ENCODE measurements at regions not wholly inside any gene's neighbourhood (a gene's known extent, or its start where the extent isn't known, plus 50 kb on each side); places are given as distances from the start of the nearest gene placed in this dataset.

GRCh38 chr9:116084497-116084896, 69.1 kb upstream of the PAPPA start:
- Histone ChIP-seq H3K9ac (ENCODE audit: low read depth in 1 of 2, low read length in 2 of 2) (no peak overlapping the region), H3K4me3 (ENCODE audit: low read depth in 1 of 3, low read length in 3 of 3) (no peak overlapping the region), H3K27me3 (ENCODE audit: control insufficient read depth in 4 of 4, insufficient read depth in 4 of 4, low read length in 3 of 4) (no peaks in the 10 kb centered on the region), H3K4me1 (ENCODE audit: control insufficient read depth in 4 of 4, insufficient read depth in 4 of 4, low read length in 3 of 4) (no peaks in the 10 kb centered on the region), H3K9me3 (ENCODE audit: control insufficient read depth in 4 of 4, low read length in 3 of 4) (no peaks in the 10 kb centered on the region), H3K27ac (ENCODE audit: low read depth in 1 of 2, low read length in 2 of 2) (no peak overlapping the region), H3K36me3 (ENCODE audit: control insufficient read depth in 4 of 4, insufficient read depth in 3 of 4, low read depth in 1 of 4, low read length in 3 of 4) (no peaks in the 10 kb centered on the region)
- no peak for DNase-seq (ENCODE audit: low spot score)
- 59% methylated on average over 1 of the region's 1 CpG for WGBS
- TF ChIP-seq REST (IDR thresholded peaks at IDR 0.05) (no peak), SP1 (IDR thresholded peaks at IDR 0.05) (no peak), RXRA (IDR thresholded peaks at IDR 0.05) (no peak), HNF4G (IDR thresholded peaks at IDR 0.05) (no peak), MAX (IDR thresholded peaks at IDR 0.05) (no peak), FOXA1 (IDR thresholded peaks at IDR 0.05) (no peak), YY1 (IDR thresholded peaks at IDR 0.05) (no peak), RAD21 (IDR thresholded peaks at IDR 0.05) (no peak), FOXA2 (IDR thresholded peaks at IDR 0.05) (no peak)

- H3K9me3 ChIP-seq (ENCODE audit: control insufficient read depth in 4 of 4, low read length in 3 of 4) = no peaks in the 10 kb centered on the region
- H3K4me3 ChIP-seq (ENCODE audit: low read depth in 1 of 3, low read length in 3 of 3) = no peak overlapping the region
- WGBS = 13% methylated on average over 1 of the region's 1 CpG
- no peak for DNase-seq (ENCODE audit: low spot score)
- peaks cover 0 to 2% (median 0%) of the 10 kb centered on the region in 4 donors for H3K27me3 ChIP-seq (ENCODE audit: control insufficient read depth in 4 of 4, insufficient read depth in 4 of 4, low read length in 3 of 4)
- H3K4me1 ChIP-seq (ENCODE audit: control insufficient read depth in 4 of 4, insufficient read depth in 4 of 4, low read length in 3 of 4) = no peaks in the 10 kb centered on the region
- no peak overlapping the region for H3K27ac ChIP-seq (ENCODE audit: low read depth in 1 of 2, low read length in 2 of 2)
- H3K9ac ChIP-seq (ENCODE audit: low read depth in 1 of 2, low read length in 2 of 2) = no peak overlapping the region
- TF ChIP-seq RXRA (IDR thresholded peaks at IDR 0.05) = peak in 1 of 2 donors; percentile 38
- no peak for TF ChIP-seq FOXA1 (IDR thresholded peaks at IDR 0.05)
- no peak for TF ChIP-seq TAF1 (conservative IDR thresholded peaks at IDR 0.05)
- TF ChIP-seq HNF4A (conservative IDR thresholded peaks at IDR 0.05) = peak in 1 of 2 donors; percentile 33
- TF ChIP-seq FOXA2 (IDR thresholded peaks at IDR 0.05) = peak; percentile 31
- no peak for TF ChIP-seq ATF3 (IDR thresholded peaks at IDR 0.05)
- TF ChIP-seq RAD21 (IDR thresholded peaks at IDR 0.05) = peak in 1 of 2 donors; percentile 24
- TF ChIP-seq SP1 (IDR thresholded peaks at IDR 0.05) = no peak
- H3K36me3 ChIP-seq (ENCODE audit: control insufficient read depth in 4 of 4, insufficient read depth in 3 of 4, low read depth in 1 of 4, low read length in 3 of 4) = no peaks in the 10 kb centered on the region
Observed at GRCh38 chr9:116087246-116087645, 66.3 kb upstream of the PAPPA start.

- Histone ChIP-seq H3K4me1 (ENCODE audit: control insufficient read depth in 4 of 4, insufficient read depth in 4 of 4, low read length in 3 of 4) (no peaks in the 10 kb centered on the region), H3K4me3 (ENCODE audit: low read depth in 1 of 3, low read length in 3 of 3) (no peak overlapping the region), H3K9ac (ENCODE audit: low read depth in 1 of 2, low read length in 2 of 2) (no peak overlapping the region), H3K27ac (ENCODE audit: low read depth in 1 of 2, low read length in 2 of 2) (no peak overlapping the region), H3K9me3 (ENCODE audit: control insufficient read depth in 4 of 4, low read length in 3 of 4) (no peaks in the 10 kb centered on the region), H3K27me3 (ENCODE audit: control insufficient read depth in 4 of 4, insufficient read depth in 4 of 4, low read length in 3 of 4) (peaks cover 0 to 2% (median 0%) of the 10 kb centered on the region in 4 donors), H3K36me3 (ENCODE audit: control insufficient read depth in 4 of 4, insufficient read depth in 3 of 4, low read depth in 1 of 4, low read length in 3 of 4) (no peaks in the 10 kb centered on the region)
- TF ChIP-seq ZBTB33 (IDR thresholded peaks at IDR 0.05) = no peak
- TF ChIP-seq TAF1 (conservative IDR thresholded peaks at IDR 0.05) = no peak
- TF ChIP-seq CTCF (IDR thresholded peaks at IDR 0.05; ENCODE audit: low read depth, low read length, missing input control) = no peak
- 56% methylated on average over 3 of the region's 3 CpGs for WGBS
- no peak for DNase-seq (ENCODE audit: low spot score)
Observed at GRCh38 chr9:116087751-116088194, 65.8 kb upstream of the PAPPA start.

Measured in liver (tissue), 8 donors.